H1 (cell line): ENCODE measurements at regions not wholly inside any gene's neighbourhood (a gene's known extent, or its start where the extent isn't known, plus 50 kb on each side); places are given as distances from the start of the nearest gene placed in this dataset.
A peak's percentile ranks its signal among the peaks of the same experiment; 100 is the strongest.

ENCODE experiments used
- CTCF ChIA-PET: fragments of 300-600 bp; sonication (Branson Sonifier 250); formaldehyde crosslinking; loops from one replicate; lab custom pipeline; 2021; ENCODE audit not compliant: partially characterized antibody; lab: Charles Lee
- POLR2A ChIA-PET: fragments of 300-600 bp; sonication (Branson Sonifier 250); formaldehyde crosslinking; loops from one replicate; lab custom pipeline; 2021; ENCODE audit warnings: inconsistent platforms; ENCODE audit not compliant: partially characterized antibody; lab: Charles Lee
- DNase-seq, 2 experiments: peaks; one replicate each; pipeline versions ENCODE4 v3.0.0 to v3.0.0-alpha.2; 2010 to 2022; ENCODE audit warnings: low spot score in 2 of 2, low read depth in 1 of 2, mixed read lengths in 1 of 2
- FAIRE-seq: peaks from 2 replicates; lab custom pipeline; 2011; peaks lifted over from hg19 to GRCh38; lab: Jason Lieb, UNC
- H2AFZ ChIP-seq: 2 replicates; pipeline ENCODE4 v1.8.1; 2012; ENCODE audit warnings: low read length, inconsistent platforms
- H2AK5ac ChIP-seq: 2 replicates; pipeline ENCODE4 v1.6.1; 2013; ENCODE audit warnings: low read depth, low read length
- H2BK120ac ChIP-seq: replicated peaks from 2 replicates; pipeline ENCODE3; 2013; ENCODE audit warnings: low read depth, low read length, inconsistent platforms
- H2BK12ac ChIP-seq: 2 replicates; pipeline ENCODE4 v1.6.1; 2013; ENCODE audit warnings: low read depth, low read length
- H2BK15ac ChIP-seq: 2 replicates; pipeline ENCODE4 v1.6.1; 2013; ENCODE audit warnings: low read length
- H2BK20ac ChIP-seq: 2 replicates; pipeline ENCODE4 v1.6.1; 2013; ENCODE audit warnings: low read length
- H2BK5ac ChIP-seq: 2 replicates; pipeline ENCODE4 v1.6.1; 2013; ENCODE audit warnings: low read depth, low read length
- H3K14ac ChIP-seq: 2 replicates; pipeline ENCODE4 v1.6.1; 2013; ENCODE audit warnings: inconsistent platforms; ENCODE audit not compliant: insufficient read length
- H3K18ac ChIP-seq: 2 replicates; pipeline ENCODE4 v1.6.1; 2013; ENCODE audit warnings: low read length; ENCODE audit errors: extremely low read depth
- H3K23ac ChIP-seq: 2 replicates; pipeline ENCODE4 v1.6.1; 2013; ENCODE audit warnings: inconsistent platforms; ENCODE audit not compliant: insufficient read length
- H3K23me2 ChIP-seq: 2 replicates; pipeline ENCODE4 v1.6.1; 2013; ENCODE audit warnings: low read depth, low read length
- H3K27ac ChIP-seq: 2 replicates; pipeline ENCODE4 v1.6.1; 2011; ENCODE audit warnings: low read depth, low read length, inconsistent platforms
- H3K27me3 ChIP-seq, 4 experiments: replicated peaks in 1 of 4; 1 replicate in 1 of 4; 2 replicates in 3 of 4; pipeline versions ENCODE4 v1.6.1 to v1.8.1; 2011 to 2013; ENCODE audit warnings: low read length in 3 of 4, mild to moderate bottlenecking in 3 of 4, inconsistent platforms in 2 of 4, mixed read lengths in 2 of 4, moderate library complexity in 1 of 4; ENCODE audit not compliant: control insufficient read depth in 3 of 4, insufficient read depth in 3 of 4; ENCODE audit errors: extremely low read depth in 1 of 4
- H3K36me3 ChIP-seq, 4 experiments: 2 replicates each; pipeline versions ENCODE4 v1.6.1 to v1.8.1; 2011 to 2013; ENCODE audit warnings: mild to moderate bottlenecking in 4 of 4, low read length in 3 of 4, moderate library complexity in 2 of 4, control low read depth in 1 of 4, inconsistent platforms in 1 of 4; ENCODE audit not compliant: insufficient read depth in 4 of 4, control insufficient read depth in 2 of 4
- H3K4ac ChIP-seq: replicated peaks from 2 replicates; pipeline ENCODE3; 2013; ENCODE audit warnings: low read length, low read depth, mixed read lengths, inconsistent platforms; ENCODE audit not compliant: insufficient read length
- H3K4me1 ChIP-seq, 4 experiments: replicated peaks in 1 of 4; 1 replicate in 1 of 4; 2 replicates in 3 of 4; pipeline versions ENCODE4 v1.6.1 to v1.8.1; 2011 to 2013; ENCODE audit warnings: low read length in 3 of 4, inconsistent platforms in 2 of 4, mixed read lengths in 1 of 4; ENCODE audit not compliant: insufficient read depth in 4 of 4, control insufficient read depth in 3 of 4
- H3K4me2 ChIP-seq, 2 experiments: 2 replicates each; pipeline versions ENCODE4 v1.6.1 to v1.8.1; 2011 to 2013; ENCODE audit warnings: low read depth in 2 of 2, low read length in 2 of 2, control low read depth in 1 of 2, inconsistent platforms in 1 of 2, mild to moderate bottlenecking in 1 of 2; ENCODE audit not compliant: insufficient read depth in 1 of 2
- H3K4me3 ChIP-seq, 4 experiments: fragments of 200-600, 300-600 bp in 1 of 4; sonication (generic), shearing (Covaris generic), sonication (Bioruptor Twin) in 1 of 4; 2 replicates each; pipeline versions ENCODE4 v1.5.1 to v1.8.1; 2011 to 2016; ENCODE audit warnings: low read length in 4 of 4, low read depth in 3 of 4, control low read depth in 2 of 4, inconsistent platforms in 2 of 4, mild to moderate bottlenecking in 2 of 4, mixed read lengths in 1 of 4, moderate library complexity in 1 of 4; ENCODE audit not compliant: insufficient read depth in 2 of 4; ENCODE audit errors: extremely low read depth in 1 of 4
- H3K56ac ChIP-seq: replicated peaks from 2 replicates; pipeline ENCODE3; 2013; ENCODE audit warnings: low read depth, mild to moderate bottlenecking, mixed read lengths, low read length, inconsistent platforms; ENCODE audit not compliant: insufficient read length
- H3K79me1 ChIP-seq: 2 replicates; pipeline ENCODE4 v1.6.1; 2013; ENCODE audit warnings: low read depth, low read length, control low read depth
- H3K79me2 ChIP-seq, 2 experiments: 2 replicates each; pipeline versions ENCODE4 v1.6.1 to v1.8.1; 2012 to 2013; ENCODE audit warnings: low read length in 2 of 2, mild to moderate bottlenecking in 2 of 2, inconsistent platforms in 1 of 2; ENCODE audit not compliant: insufficient read depth in 2 of 2, control insufficient read depth in 1 of 2
- H3K9ac ChIP-seq, 4 experiments: replicated peaks in 1 of 4; 1 replicate in 1 of 4; 2 replicates in 3 of 4; pipeline versions ENCODE4 v1.6.1 to v1.8.1; 2011 to 2013; ENCODE audit warnings: low read depth in 3 of 4, low read length in 3 of 4, control low read depth in 2 of 4, mild to moderate bottlenecking in 2 of 4, moderate library complexity in 2 of 4, inconsistent platforms in 1 of 4; ENCODE audit errors: extremely low read depth in 1 of 4
- H3K9me3 ChIP-seq, 2 experiments: 2 replicates each; pipeline versions ENCODE4 v1.6.1 to v1.8.1; 2012 to 2013; ENCODE audit warnings: mild to moderate bottlenecking in 2 of 2, moderate library complexity in 2 of 2, control low read depth in 1 of 2, inconsistent platforms in 1 of 2, low read depth in 1 of 2, low read length in 1 of 2, mixed read lengths in 1 of 2; ENCODE audit not compliant: insufficient read depth in 2 of 2
- H4K20me1 ChIP-seq, 2 experiments: replicated peaks in 1 of 2; 2 replicates each; pipeline versions ENCODE3 to v1.8.1; 2011 to 2013; ENCODE audit warnings: inconsistent platforms in 2 of 2, low read length in 2 of 2, mild to moderate bottlenecking in 1 of 2; ENCODE audit not compliant: insufficient read depth in 2 of 2, control insufficient read depth in 1 of 2
- H4K5ac ChIP-seq: 2 replicates; pipeline ENCODE4 v1.6.1; 2013; ENCODE audit warnings: low read length, low read depth, mixed read lengths, inconsistent platforms; ENCODE audit not compliant: insufficient read length
- H4K8ac ChIP-seq: 2 replicates; pipeline ENCODE4 v1.8.0; 2013; ENCODE audit warnings: mild to moderate bottlenecking, moderate library complexity, low read length, inconsistent platforms; ENCODE audit not compliant: insufficient read depth; ENCODE audit errors: extremely low read depth
- H4K91ac ChIP-seq: replicated peaks from 2 replicates; pipeline ENCODE3; 2013; ENCODE audit warnings: low read length, mixed read lengths, inconsistent platforms; ENCODE audit not compliant: insufficient read length
- ASH2L ChIP-seq: fragments of 200-600, 300-600 bp; sonication (generic); IDR thresholded peaks from one replicate; pipeline ENCODE4 v1.7.1; 2017; ENCODE audit warnings: low read length
- CTCF ChIP-seq, 3 experiments: IDR thresholded peaks; 1 replicate in 2 of 3; 2 replicates in 1 of 3; pipeline versions ENCODE4 v1.5.1 to v1.6.1; 2011; ENCODE audit warnings: low read length in 3 of 3, mild to moderate bottlenecking in 3 of 3, inconsistent platforms in 2 of 3, low read depth in 1 of 3, moderate library complexity in 1 of 3; ENCODE audit not compliant: insufficient read depth in 1 of 3; ENCODE audit errors: control extremely low read depth in 1 of 3
- RAD21 ChIP-seq, 2 experiments: IDR thresholded peaks in 1 of 2; conservative IDR thresholded peaks in 1 of 2; 2 replicates each; pipeline ENCODE4 v1.6.1; 2011; ENCODE audit warnings: low read depth in 2 of 2, low read length in 2 of 2, improper control_type of control experiment in 1 of 2, inconsistent platforms in 1 of 2, mild to moderate bottlenecking in 1 of 2, moderate library complexity in 1 of 2
- RXRA ChIP-seq: IDR thresholded peaks from 2 replicates; pipeline ENCODE4 v1.6.1; 2011; ENCODE audit warnings: low read depth, mild to moderate bottlenecking, low read length, moderate library complexity; ENCODE audit not compliant: insufficient read depth
- TAF7 ChIP-seq: optimal IDR thresholded peaks from 2 replicates; pipeline ENCODE3; 2011; ENCODE audit warnings: low read depth, mild to moderate bottlenecking, inconsistent platforms, low read length, moderate library complexity, borderline replicate concordance
- WGBS, 2 experiments: shearing (Covaris generic) in 1 of 2; methylation state at CpG; one replicate each; pipeline versions ENCODE4 v1.1.6 to v1.1.7; 2013 to 2015; ENCODE audit warnings: low lambda C conversion rate in 2 of 2, mixed read lengths in 2 of 2, inconsistent platforms in 1 of 2, low coverage in 1 of 2, missing lambda C conversion rate in 1 of 2; ENCODE audit not compliant: insufficient replicate concordance in 2 of 2, insufficient coverage in 1 of 2, insufficient read length in 1 of 2; ENCODE audit errors: extremely low coverage in 1 of 2, missing lambda C conversion rate in 1 of 2; 5-methylcytosine and 5-hydroxymethylcytosine counted together

- H3K56ac ChIP-seq, result no peak overlapping the region
- H2BK20ac ChIP-seq, result no peak overlapping the region
- TF ChIP-seq RXRA, result no peak
- TF ChIP-seq ASH2L, result no peak
- TF ChIP-seq TAF7, result no peak
- TF ChIP-seq CTCF (IDR thresholded peaks at IDR 0.05; ENCODE audit: control extremely low read depth in 1 of 3, insufficient read depth in 1 of 3, low read depth in 1 of 3, low read length in 3 of 3), result peak in 2 of 3 experiments; percentile 8 to 31; a peak in 2 of 4 replicates
- peak; percentile 28 to 46 for TF ChIP-seq RAD21 (IDR thresholded peaks at IDR 0.05 in 1 of 2, conservative IDR thresholded peaks at IDR 0.05 in 1 of 2; ENCODE audit: low read depth in 2 of 2, low read length in 2 of 2)
- no peak overlapping the region for H2AFZ ChIP-seq
- no peaks in the 10 kb centered on the region for H4K20me1 ChIP-seq
- H3K27ac ChIP-seq, result no peak overlapping the region
- no peaks in the 10 kb centered on the region for H3K79me1 ChIP-seq
- H3K4me2 ChIP-seq, result no peak overlapping the region
- no peak overlapping the region for H2BK120ac ChIP-seq
- H3K23ac ChIP-seq, result no peak overlapping the region
- H3K79me2 ChIP-seq, result no peaks in the 10 kb centered on the region
- H3K9me3 ChIP-seq, result no peaks in the 10 kb centered on the region
- H2AK5ac ChIP-seq, result no peak overlapping the region
- no peaks in the 10 kb centered on the region for H3K36me3 ChIP-seq
- no peak overlapping the region for H2BK5ac ChIP-seq
- no peaks in the 10 kb centered on the region for H3K4me1 ChIP-seq
- FAIRE-seq (no peak), DNase-seq (no peak)
- no peak overlapping the region for H2BK15ac ChIP-seq
- no peak overlapping the region for H3K4ac ChIP-seq
- no peak overlapping the region for H2BK12ac ChIP-seq
- H3K4me3 ChIP-seq, result no peak overlapping the region
- no peaks in the 10 kb centered on the region for H3K23me2 ChIP-seq
- H3K27me3 ChIP-seq, result no peaks in the 10 kb centered on the region
- no peak overlapping the region for H3K18ac ChIP-seq
- 93% methylated on average over 1 of the region's 1 CpG; no CpG with 5 or more reads in 1 of the 2 experiments for WGBS, 2 experiments
- H4K91ac ChIP-seq, result no peak overlapping the region
- POLR2A ChIA-PET, result no interaction called here
- H4K5ac ChIP-seq, result no peak overlapping the region
- no peak overlapping the region for H4K8ac ChIP-seq
- no peak overlapping the region for H3K9ac ChIP-seq
- CTCF ChIA-PET, result interaction anchor here (0.8 kb wide), 1 partner anchor 360 kb away, joined by 3 read pairs; no protein-coding TSS in a partner anchor
- no peak overlapping the region for H3K14ac ChIP-seq
Observed at GRCh38 chr13:86447479-86447878, 648.3 kb upstream of the SLITRK6 start.
